CD4-positive, alpha-beta T cell treated with Interleukin-21 for 1 hour (primary cell): ENCODE measurements at regions not wholly inside any gene's neighbourhood (a gene's known extent, or its start where the extent isn't known, plus 50 kb on each side); places are given as distances from the start of the nearest gene placed in this dataset.
"Not testable (repeated sequence)": the region's sequence is repeated elsewhere in the genome, so short reads cannot be mapped to it uniquely, and the experiment has no call there.

Experiments
- DNase-seq: peaks from one replicate; pipeline ENCODE4 v3.0.0-alpha.2; 2020

- DNase-seq: no peak
Observed at GRCh38 chr3:72624656-72625055, 223.6 kb downstream of the SHQ1 start.

- no peak for DNase-seq
Observed at GRCh38 chr3:72618739-72619138, 229.5 kb downstream of the SHQ1 start.

- no peak for DNase-seq
Observed at GRCh38 chr3:72617424-72618024, 230.7 kb downstream of the SHQ1 start.

GRCh38 chr3:72615776-72616175 is 232.5 kb downstream of the SHQ1 start:
- DNase-seq: no peak

GRCh38 chr3:72615182-72615581 is 233.1 kb downstream of the SHQ1 start:
- DNase-seq: no peak

- no peak for DNase-seq
Observed at GRCh38 chr3:72614394-72615074, 233.7 kb downstream of the SHQ1 start.

GRCh38 chr3:72613871-72614270 is 234.4 kb downstream of the SHQ1 start:
- DNase-seq: no peak

GRCh38 chr3:72609114-72609513 is 239.1 kb downstream of the SHQ1 start:
- DNase-seq: not testable (repeated sequence)

- DNase-seq: no peak
Observed at GRCh38 chr3:72606005-72606800, 242.0 kb downstream of the SHQ1 start.

- DNase-seq: no peak
Observed at GRCh38 chr3:72604328-72604727, 243.9 kb downstream of the SHQ1 start.

- DNase-seq: no peak
Observed at GRCh38 chr3:72601983-72602750, 246.1 kb downstream of the SHQ1 start.

- DNase-seq: no peak
Observed at GRCh38 chr3:72601060-72601459, 247.2 kb downstream of the SHQ1 start.

- no peak for DNase-seq
Observed at GRCh38 chr3:72597756-72598195, 250.5 kb downstream of the SHQ1 start.

GRCh38 chr3:72597043-72597442 is 251.2 kb downstream of the SHQ1 start:
- DNase-seq: no peak

GRCh38 chr3:72595927-72596610 is 252.2 kb downstream of the SHQ1 start:
- DNase-seq: no peak

GRCh38 chr3:72595376-72595775 is 252.9 kb downstream of the SHQ1 start:
- DNase-seq: no peak

GRCh38 chr3:72594615-72595215 is 253.5 kb downstream of the SHQ1 start:
- no peak for DNase-seq

GRCh38 chr3:72593881-72594397 is 254.3 kb downstream of the SHQ1 start:
- no peak for DNase-seq

GRCh38 chr3:72591522-72592421 is 256.5 kb downstream of the SHQ1 start:
- no peak for DNase-seq

- DNase-seq: no peak
Observed at GRCh38 chr3:72590732-72591221, 257.5 kb downstream of the SHQ1 start.

GRCh38 chr3:72587282-72587681 is 261.0 kb downstream of the SHQ1 start:
- no peak for DNase-seq
